Right atrium auricular region (tissue), 2 donors: ENCODE measurements at regions not wholly inside any gene's neighbourhood (a gene's known extent, or its start where the extent isn't known, plus 50 kb on each side); places are given as distances from the start of the nearest gene placed in this dataset.
A peak's percentile ranks its signal among the peaks of the same experiment; 100 is the strongest.

ENCODE experiments used
- DNase-seq: peaks from one replicate; pipeline ENCODE4 v3.0.0-alpha.2; 2019; ENCODE audit warnings: low spot score
- H3K27ac ChIP-seq, 2 donors: fragments of 200-600 bp; sonication (generic); 1 replicate in 1 of 2; 2 replicates in 1 of 2; pipeline ENCODE4 v1.5.1; 2016 to 2019
- H3K27me3 ChIP-seq, 2 donors: fragments of 200-600 bp; sonication (generic); one replicate each; pipeline versions ENCODE4 v1.5.1 to v1.6.0; 2017 to 2019
- H3K36me3 ChIP-seq: fragments of 200-600 bp; sonication (generic); one replicate; pipeline ENCODE4 v1.5.1; 2016
- H3K4me1 ChIP-seq, 2 donors: fragments of 200-600 bp; sonication (generic); one replicate each; pipeline versions ENCODE4 v1.5.1 to v1.6.0; 2017 to 2019
- H3K4me3 ChIP-seq, 2 donors: fragments of 200-600 bp; sonication (generic); 1 replicate in 1 of 2; 2 replicates in 1 of 2; pipeline ENCODE4 v1.5.1; 2017 to 2019; ENCODE audit warnings: mild to moderate bottlenecking in 1 of 2, moderate library complexity in 1 of 2
- H3K9me3 ChIP-seq, 2 donors: fragments of 200-600 bp; sonication (generic); one replicate each; pipeline ENCODE4 v1.5.1; 2019
- TF ChIP-seq, protein P1 (sequence below), 2 donors: fragments of 200-600 bp; sonication (generic); IDR thresholded peaks; one replicate each; pipeline ENCODE4 v1.5.1; 2019; ENCODE audit warnings: antibody characterized with exemption in 2 of 2

DNA sequence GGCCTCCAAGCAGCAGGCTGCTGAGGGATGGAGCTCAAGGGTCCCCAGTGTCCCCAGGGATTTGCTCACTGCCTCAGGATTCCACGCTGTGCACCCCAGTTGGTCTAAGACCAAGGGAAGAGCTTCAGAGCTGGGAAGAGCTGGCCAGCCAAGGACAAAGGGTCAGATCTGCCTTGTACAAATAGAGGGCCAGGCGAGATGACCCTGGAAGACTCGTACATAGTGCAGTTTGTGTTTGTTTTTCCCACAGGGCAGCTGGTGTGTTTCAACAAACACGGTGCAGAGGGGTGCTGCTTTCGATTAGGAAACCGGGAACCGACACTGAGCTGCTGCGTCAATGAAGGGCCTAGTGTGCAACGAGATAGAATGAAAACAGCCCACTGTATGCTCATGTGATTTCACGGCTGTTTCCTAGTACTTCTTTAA, 56.1 kb upstream of the TRPM1 start:
- H3K27me3 ChIP-seq = no peaks in the 10 kb centered on the region

DNA sequence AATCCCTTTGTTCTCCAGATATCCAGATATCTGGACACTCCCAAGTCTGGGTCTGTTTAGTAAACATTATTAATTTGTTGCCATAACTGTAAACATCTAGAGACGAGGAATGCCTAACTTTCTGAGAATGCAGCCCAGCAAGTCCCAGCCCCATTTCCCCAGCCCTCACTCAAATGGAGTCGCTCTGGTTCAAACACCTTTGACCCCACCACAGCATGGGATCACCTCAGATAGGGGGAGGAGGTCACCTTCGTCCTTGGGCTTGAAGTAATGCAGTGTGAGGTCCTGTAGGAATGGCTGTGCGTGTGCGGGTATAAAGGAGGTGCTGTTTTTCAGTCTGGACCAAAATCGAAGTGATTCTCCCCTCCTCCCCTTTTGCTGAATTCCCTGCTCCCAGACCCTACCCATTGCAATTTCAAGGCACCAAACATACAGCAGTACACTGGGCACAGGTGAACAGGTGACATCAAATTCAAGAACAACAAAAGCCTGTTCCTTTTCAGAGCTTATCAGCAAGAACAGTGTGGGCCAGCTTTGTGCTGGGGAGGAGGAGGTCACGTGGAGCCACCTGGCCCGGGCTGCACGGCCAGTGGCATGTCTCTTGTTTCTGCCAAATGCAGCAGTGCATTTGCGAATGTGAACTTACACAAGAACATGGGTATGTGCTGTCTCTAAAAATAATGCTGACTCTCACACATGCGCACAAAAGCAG, 57.5 kb upstream of the TRPM1 start:
- H3K27me3 ChIP-seq = no peaks in the 10 kb centered on the region
- H3K36me3 ChIP-seq = no peaks in the 10 kb centered on the region
- no peak overlapping the region for H3K27ac ChIP-seq
- H3K4me3 ChIP-seq = no peak overlapping the region
- no peaks in the 10 kb centered on the region for H3K9me3 ChIP-seq
- H3K4me1 ChIP-seq = no peaks in the 10 kb centered on the region
- peak; percentile 56 for DNase-seq
- TF ChIP-seq, protein P1, sequence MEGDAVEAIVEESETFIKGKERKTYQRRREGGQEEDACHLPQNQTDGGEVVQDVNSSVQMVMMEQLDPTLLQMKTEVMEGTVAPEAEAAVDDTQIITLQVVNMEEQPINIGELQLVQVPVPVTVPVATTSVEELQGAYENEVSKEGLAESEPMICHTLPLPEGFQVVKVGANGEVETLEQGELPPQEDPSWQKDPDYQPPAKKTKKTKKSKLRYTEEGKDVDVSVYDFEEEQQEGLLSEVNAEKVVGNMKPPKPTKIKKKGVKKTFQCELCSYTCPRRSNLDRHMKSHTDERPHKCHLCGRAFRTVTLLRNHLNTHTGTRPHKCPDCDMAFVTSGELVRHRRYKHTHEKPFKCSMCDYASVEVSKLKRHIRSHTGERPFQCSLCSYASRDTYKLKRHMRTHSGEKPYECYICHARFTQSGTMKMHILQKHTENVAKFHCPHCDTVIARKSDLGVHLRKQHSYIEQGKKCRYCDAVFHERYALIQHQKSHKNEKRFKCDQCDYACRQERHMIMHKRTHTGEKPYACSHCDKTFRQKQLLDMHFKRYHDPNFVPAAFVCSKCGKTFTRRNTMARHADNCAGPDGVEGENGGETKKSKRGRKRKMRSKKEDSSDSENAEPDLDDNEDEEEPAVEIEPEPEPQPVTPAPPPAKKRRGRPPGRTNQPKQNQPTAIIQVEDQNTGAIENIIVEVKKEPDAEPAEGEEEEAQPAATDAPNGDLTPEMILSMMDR (IDR thresholded peaks at IDR 0.05) = no peak

More for the DNA sequence above, 56.1 kb upstream of the TRPM1 start:
- Histone ChIP-seq H3K4me3 (no peak overlapping the region), H3K9me3 (no peaks in the 10 kb centered on the region), H3K27ac (no peak overlapping the region), H3K36me3 (no peaks in the 10 kb centered on the region), H3K4me1 (no peaks in the 10 kb centered on the region)
- TF ChIP-seq, protein P1 (IDR thresholded peaks at IDR 0.05) = no peak
- DNase-seq = peak; percentile 26

DNA sequence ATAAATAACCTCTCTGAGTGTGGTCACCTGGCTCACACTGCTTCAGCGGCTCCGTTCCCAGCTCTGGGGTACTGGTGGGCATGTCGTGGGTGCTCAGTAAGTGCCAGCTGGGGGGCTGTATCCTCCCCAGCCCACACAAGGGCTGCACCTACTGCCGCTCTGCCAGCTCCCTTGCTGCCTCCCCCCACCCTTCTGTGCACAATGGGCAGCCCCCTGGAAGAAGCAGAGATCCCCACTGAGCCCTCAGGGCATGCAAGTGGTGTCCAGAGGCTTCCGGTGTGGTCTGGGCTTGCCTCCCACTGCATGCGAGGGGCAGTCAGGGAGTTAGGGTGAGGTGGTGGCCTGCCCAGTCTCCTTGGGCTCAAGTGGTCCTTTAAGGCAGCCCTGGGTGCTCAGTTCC, 58.3 kb upstream of the TRPM1 start:
- no peaks in the 10 kb centered on the region for H3K27me3 ChIP-seq
- no peak overlapping the region for H3K27ac ChIP-seq
- H3K4me1 ChIP-seq = no peaks in the 10 kb centered on the region
- no peak overlapping the region for H3K4me3 ChIP-seq
- no peaks in the 10 kb centered on the region for H3K36me3 ChIP-seq
- DNase-seq = peak; percentile 34
- H3K9me3 ChIP-seq = no peaks in the 10 kb centered on the region
- TF ChIP-seq, protein P1 (IDR thresholded peaks at IDR 0.05) = no peak

DNA sequence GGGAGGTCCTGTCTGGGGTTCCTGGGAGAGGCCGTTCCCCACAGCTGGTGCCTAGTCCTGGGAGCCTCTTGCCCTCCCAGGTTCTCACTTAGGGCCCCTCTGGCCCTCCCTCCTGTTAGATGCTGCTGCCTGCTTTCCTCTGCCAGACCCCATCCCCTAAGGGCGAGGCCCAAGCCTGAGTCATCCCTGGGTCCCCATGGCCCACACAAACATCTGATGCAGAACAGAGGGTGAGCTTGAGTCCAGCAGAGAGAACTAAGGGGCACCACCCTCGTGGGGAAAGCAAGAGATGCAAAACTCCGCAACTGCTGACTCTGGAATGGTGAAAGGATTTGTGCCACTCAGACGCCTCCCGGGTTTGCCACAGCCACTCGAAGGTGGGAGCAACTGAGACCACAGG, 58.8 kb upstream of the TRPM1 start:
- no peak overlapping the region for H3K27ac ChIP-seq
- DNase-seq = peak; percentile 5

DNA sequence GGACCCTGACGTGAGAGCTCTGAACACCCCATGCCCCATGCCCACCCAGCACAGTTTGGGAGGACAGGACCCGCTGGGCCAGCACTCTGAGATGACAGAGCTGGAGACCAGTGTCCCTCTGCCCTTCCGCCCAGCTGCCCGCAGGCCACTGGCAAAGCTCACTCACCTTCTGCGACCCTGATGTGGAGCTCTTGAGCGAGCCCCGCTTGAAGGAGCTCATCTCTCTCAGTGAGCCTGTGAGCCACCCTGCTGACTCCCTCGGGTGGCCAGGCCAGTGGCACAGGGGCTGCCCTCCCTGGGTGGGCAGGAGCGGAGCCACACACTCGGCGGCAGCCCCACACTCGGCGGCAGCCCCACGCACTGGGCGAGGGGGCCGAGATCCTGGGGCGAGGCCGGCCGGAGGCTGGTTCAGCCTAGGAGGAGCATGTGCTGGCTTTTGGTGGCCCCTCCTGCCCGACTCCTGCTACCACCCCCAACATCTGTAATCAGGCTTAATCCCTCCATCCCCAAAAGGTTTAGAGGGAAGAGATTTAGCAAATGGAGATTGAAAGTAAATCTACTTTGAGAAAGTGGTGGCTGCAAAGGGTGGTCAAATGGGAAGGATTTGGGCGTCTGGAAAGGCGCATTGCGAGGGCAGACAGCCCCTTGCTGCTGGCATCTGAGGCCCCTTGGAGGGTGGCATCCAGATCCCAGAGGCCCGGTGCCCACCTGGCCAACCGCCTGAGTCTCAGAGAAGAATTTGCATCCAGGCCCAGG, 59.4 kb upstream of the TRPM1 start:
- TF ChIP-seq, protein P1 (IDR thresholded peaks at IDR 0.05) = no peak
- DNase-seq = peak; percentile 1
- H3K27ac ChIP-seq = no peak overlapping the region
- no peak overlapping the region for H3K4me3 ChIP-seq
- no peaks in the 10 kb centered on the region for H3K4me1 ChIP-seq
- H3K27me3 ChIP-seq = no peaks in the 10 kb centered on the region
- no peaks in the 10 kb centered on the region for H3K36me3 ChIP-seq
- H3K9me3 ChIP-seq = no peaks in the 10 kb centered on the region

More for the DNA sequence above, 58.8 kb upstream of the TRPM1 start:
- H3K9me3 ChIP-seq = no peaks in the 10 kb centered on the region
- H3K4me1 ChIP-seq = no peaks in the 10 kb centered on the region
- no peaks in the 10 kb centered on the region for H3K36me3 ChIP-seq
- H3K4me3 ChIP-seq = no peak overlapping the region
- no peaks in the 10 kb centered on the region for H3K27me3 ChIP-seq
- TF ChIP-seq, protein P1 (IDR thresholded peaks at IDR 0.05) = no peak
